Right atrium auricular region (tissue), 2 donors: ENCODE measurements at regions not wholly inside any gene's neighbourhood (a gene's known extent, or its start where the extent isn't known, plus 50 kb on each side); places are given as distances from the start of the nearest gene placed in this dataset.

Source experiments
- DNase-seq: peaks from one replicate; pipeline ENCODE4 v3.0.0-alpha.2; 2019; ENCODE audit warnings: low spot score
- H3K27ac ChIP-seq, 2 donors: fragments of 200-600 bp; sonication (generic); 1 replicate in 1 of 2; 2 replicates in 1 of 2; pipeline ENCODE4 v1.5.1; 2016 to 2019
- H3K27me3 ChIP-seq, 2 donors: fragments of 200-600 bp; sonication (generic); one replicate each; pipeline versions ENCODE4 v1.5.1 to v1.6.0; 2017 to 2019
- H3K36me3 ChIP-seq: fragments of 200-600 bp; sonication (generic); one replicate; pipeline ENCODE4 v1.5.1; 2016
- H3K4me1 ChIP-seq, 2 donors: fragments of 200-600 bp; sonication (generic); one replicate each; pipeline versions ENCODE4 v1.5.1 to v1.6.0; 2017 to 2019
- H3K4me3 ChIP-seq, 2 donors: fragments of 200-600 bp; sonication (generic); 1 replicate in 1 of 2; 2 replicates in 1 of 2; pipeline ENCODE4 v1.5.1; 2017 to 2019; ENCODE audit warnings: mild to moderate bottlenecking in 1 of 2, moderate library complexity in 1 of 2
- H3K9me3 ChIP-seq, 2 donors: fragments of 200-600 bp; sonication (generic); one replicate each; pipeline ENCODE4 v1.5.1; 2019
- TF ChIP-seq, protein P1 (sequence below), 2 donors: fragments of 200-600 bp; sonication (generic); IDR thresholded peaks; one replicate each; pipeline ENCODE4 v1.5.1; 2019; ENCODE audit warnings: antibody characterized with exemption in 2 of 2

DNA sequence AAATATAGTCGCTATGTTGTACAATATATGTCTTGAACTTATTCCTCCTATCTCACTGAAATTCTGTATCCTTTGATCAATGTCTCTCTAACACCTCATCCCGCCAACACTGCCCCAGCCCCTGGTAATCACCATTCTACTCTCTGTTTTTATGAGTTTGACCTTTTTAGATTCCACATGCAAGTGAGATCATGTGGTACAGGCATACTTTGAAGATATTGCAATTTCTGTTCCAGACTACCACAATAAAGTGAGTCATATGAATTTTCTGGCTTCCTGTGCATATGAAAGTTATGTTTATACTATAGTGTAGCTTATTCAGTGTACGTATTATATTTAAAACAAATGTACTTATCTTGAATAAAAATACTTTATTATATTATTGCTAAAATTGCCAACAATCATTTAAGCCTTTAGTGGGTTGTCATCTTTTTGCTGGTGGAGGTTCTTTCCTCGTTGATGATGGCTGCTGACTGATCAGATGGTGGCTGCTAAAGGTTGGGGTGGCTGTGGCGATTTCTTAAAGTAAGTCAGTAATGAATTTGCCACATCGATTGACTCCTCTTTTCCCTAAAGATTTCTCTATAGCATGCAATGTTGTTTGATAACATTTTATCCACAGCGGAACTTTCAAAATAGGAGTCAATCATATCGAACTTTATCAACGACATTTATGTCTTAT, 257.2 kb downstream of the NFKBIZ start:
- H3K27ac ChIP-seq = no peak overlapping the region
- H3K4me1 ChIP-seq = no peaks in the 10 kb centered on the region
- H3K9me3 ChIP-seq = peaks cover 0 to 12% of the 10 kb centered on the region in 2 donors
- H3K27me3 ChIP-seq = no peaks in the 10 kb centered on the region
- TF ChIP-seq, protein P1, sequence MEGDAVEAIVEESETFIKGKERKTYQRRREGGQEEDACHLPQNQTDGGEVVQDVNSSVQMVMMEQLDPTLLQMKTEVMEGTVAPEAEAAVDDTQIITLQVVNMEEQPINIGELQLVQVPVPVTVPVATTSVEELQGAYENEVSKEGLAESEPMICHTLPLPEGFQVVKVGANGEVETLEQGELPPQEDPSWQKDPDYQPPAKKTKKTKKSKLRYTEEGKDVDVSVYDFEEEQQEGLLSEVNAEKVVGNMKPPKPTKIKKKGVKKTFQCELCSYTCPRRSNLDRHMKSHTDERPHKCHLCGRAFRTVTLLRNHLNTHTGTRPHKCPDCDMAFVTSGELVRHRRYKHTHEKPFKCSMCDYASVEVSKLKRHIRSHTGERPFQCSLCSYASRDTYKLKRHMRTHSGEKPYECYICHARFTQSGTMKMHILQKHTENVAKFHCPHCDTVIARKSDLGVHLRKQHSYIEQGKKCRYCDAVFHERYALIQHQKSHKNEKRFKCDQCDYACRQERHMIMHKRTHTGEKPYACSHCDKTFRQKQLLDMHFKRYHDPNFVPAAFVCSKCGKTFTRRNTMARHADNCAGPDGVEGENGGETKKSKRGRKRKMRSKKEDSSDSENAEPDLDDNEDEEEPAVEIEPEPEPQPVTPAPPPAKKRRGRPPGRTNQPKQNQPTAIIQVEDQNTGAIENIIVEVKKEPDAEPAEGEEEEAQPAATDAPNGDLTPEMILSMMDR (IDR thresholded peaks at IDR 0.05) = no peak
- no peaks in the 10 kb centered on the region for H3K36me3 ChIP-seq
- DNase-seq = no peak
- no peak overlapping the region for H3K4me3 ChIP-seq

DNA sequence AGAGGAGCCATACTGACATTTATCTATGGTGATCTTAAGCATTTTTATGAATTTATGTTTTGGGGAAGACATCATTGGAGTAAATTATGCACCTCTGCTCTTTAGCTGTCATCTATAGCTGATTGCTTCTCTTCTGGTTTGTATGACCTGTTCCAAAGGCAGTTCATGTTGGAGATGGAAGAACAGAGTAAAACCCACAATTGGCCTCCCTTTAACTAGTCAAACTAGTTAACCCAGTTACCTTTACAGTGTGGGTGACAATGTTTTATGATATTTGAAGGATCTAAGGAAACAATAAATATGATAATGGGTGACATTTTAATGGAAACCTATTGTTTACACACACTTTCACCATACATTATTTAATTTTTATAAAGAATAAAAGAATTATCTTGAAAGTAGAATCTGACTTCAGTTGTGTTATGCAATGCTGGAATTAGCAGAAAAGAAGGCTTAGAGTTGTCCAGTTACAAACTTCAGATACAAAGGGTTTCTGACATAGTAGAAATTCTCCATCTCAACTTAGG, 263.5 kb downstream of the NFKBIZ start:
- H3K36me3 ChIP-seq = no peaks in the 10 kb centered on the region
- no peaks in the 10 kb centered on the region for H3K27me3 ChIP-seq
- no peak overlapping the region for H3K4me3 ChIP-seq
- no peak overlapping the region for H3K27ac ChIP-seq
- no peak for DNase-seq
- H3K9me3 ChIP-seq = peaks cover 0 to 4% of the 10 kb centered on the region in 2 donors
- no peaks in the 10 kb centered on the region for H3K4me1 ChIP-seq
- TF ChIP-seq, protein P1 (IDR thresholded peaks at IDR 0.05) = no peak

GRCh38 chr3:102113421-102114041, 264.2 kb downstream of the NFKBIZ start:
- no peak overlapping the region for H3K27ac ChIP-seq

DNA sequence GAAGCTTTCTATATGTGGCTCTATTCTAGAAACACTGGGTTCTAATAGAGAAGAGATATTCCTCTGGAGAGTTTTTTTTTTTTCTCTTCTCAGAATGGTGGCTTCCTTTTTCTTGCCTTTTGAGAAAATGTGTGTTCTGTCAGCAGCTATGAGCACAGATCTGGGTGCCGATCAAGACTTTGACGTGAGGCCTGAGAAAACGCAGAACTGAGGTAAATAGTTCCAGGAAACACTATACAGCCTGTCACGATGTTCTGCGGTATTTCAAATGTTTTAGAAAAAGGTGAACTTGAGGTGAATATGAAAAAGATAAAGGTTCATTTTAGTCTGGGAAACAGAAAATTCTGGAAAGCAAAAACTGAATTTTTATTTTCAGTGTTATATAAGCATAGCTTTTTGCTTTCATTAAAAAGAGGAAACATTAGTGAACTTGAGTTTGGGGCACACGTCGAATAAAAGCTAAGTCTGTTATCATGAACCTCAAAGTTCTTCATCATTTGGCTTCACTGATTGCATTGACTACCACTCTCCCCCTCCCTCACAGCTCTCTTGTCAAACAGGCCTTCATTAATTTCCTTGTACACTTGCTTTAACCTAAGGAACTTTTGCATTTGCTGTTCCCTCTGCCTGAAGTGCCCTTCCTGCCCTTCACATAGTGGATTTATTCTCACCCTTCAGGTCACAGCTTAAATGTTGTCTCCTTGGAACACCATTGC, 265.1 kb downstream of the NFKBIZ start:
- H3K27me3 ChIP-seq = no peaks in the 10 kb centered on the region
- TF ChIP-seq, protein P1 (IDR thresholded peaks at IDR 0.05) = no peak
- no peak for DNase-seq
- no peaks in the 10 kb centered on the region for H3K36me3 ChIP-seq
- H3K4me3 ChIP-seq = no peak overlapping the region
- no peak overlapping the region for H3K27ac ChIP-seq
- no peaks in the 10 kb centered on the region for H3K4me1 ChIP-seq
- no peaks in the 10 kb centered on the region for H3K9me3 ChIP-seq

More at GRCh38 chr3:102113421-102114041, 264.2 kb downstream of the NFKBIZ start:
- Histone ChIP-seq H3K36me3 (no peaks in the 10 kb centered on the region), H3K4me3 (no peak overlapping the region), H3K27me3 (no peaks in the 10 kb centered on the region), H3K4me1 (no peaks in the 10 kb centered on the region), H3K9me3 (no peaks in the 10 kb centered on the region)
- TF ChIP-seq, protein P1 (IDR thresholded peaks at IDR 0.05) = no peak
- no peak for DNase-seq

GRCh38 chr3:102122527-102122926, 273.2 kb downstream of the NFKBIZ start:
- no peak for DNase-seq
- H3K36me3 ChIP-seq = no peaks in the 10 kb centered on the region
- H3K9me3 ChIP-seq = peaks cover 0 to 26% of the 10 kb centered on the region in 2 donors
- H3K4me1 ChIP-seq = no peaks in the 10 kb centered on the region
- no peak overlapping the region for H3K4me3 ChIP-seq
- TF ChIP-seq, protein P1 (IDR thresholded peaks at IDR 0.05) = no peak
- no peak overlapping the region for H3K27ac ChIP-seq
- no peaks in the 10 kb centered on the region for H3K27me3 ChIP-seq
